CD14-positive monocyte (primary cell): ENCODE measurements at regions not wholly inside any gene's neighbourhood (a gene's known extent, or its start where the extent isn't known, plus 50 kb on each side); places are given as distances from the start of the nearest gene placed in this dataset.

Experiments used
- DNase-seq, 3 donors: peaks; one replicate each; pipeline ENCODE4 v3.0.0-alpha.2; 2011 to 2022
- H2AFZ ChIP-seq: 2 replicates; pipeline ENCODE4 v1.6.0; 2012; ENCODE audit warnings: mild to moderate bottlenecking, low read depth, low read length, inconsistent platforms; ENCODE audit not compliant: insufficient read depth, poor library complexity, severe bottlenecking
- H3K27ac ChIP-seq, 2 donors: 1 replicate in 1 of 2; 2 replicates in 1 of 2; pipeline ENCODE4 v1.5.1; 2012 to 2013; ENCODE audit warnings: low read length in 2 of 2, control low read depth in 1 of 2, inconsistent platforms in 1 of 2, low read depth in 1 of 2, mild to moderate bottlenecking in 1 of 2
- H3K27me3 ChIP-seq, 2 donors: one replicate each; pipeline versions ENCODE4 v1.6.0 to v1.6.1; 2011 to 2013; ENCODE audit warnings: low read length in 2 of 2; ENCODE audit not compliant: control insufficient read depth in 2 of 2, insufficient read depth in 2 of 2
- H3K36me3 ChIP-seq, 2 donors: replicated peaks in 1 of 2; 1 replicate in 1 of 2; 2 replicates in 1 of 2; pipeline versions ENCODE4 v1.5.1 to v1.6.1; 2012 to 2013; ENCODE audit warnings: low read length in 2 of 2, control low read depth in 1 of 2, inconsistent platforms in 1 of 2, mild to moderate bottlenecking in 1 of 2; ENCODE audit not compliant: insufficient read depth in 2 of 2, control insufficient read depth in 1 of 2
- H3K4me1 ChIP-seq, 2 donors: 1 replicate in 1 of 2; 2 replicates in 1 of 2; pipeline versions ENCODE4 v1.5.1 to v1.6.1; 2012 to 2013; ENCODE audit warnings: low read length in 2 of 2, control low read depth in 1 of 2, inconsistent platforms in 1 of 2, mild to moderate bottlenecking in 1 of 2, moderate library complexity in 1 of 2; ENCODE audit not compliant: insufficient read depth in 2 of 2, control insufficient read depth in 1 of 2
- H3K4me2 ChIP-seq: replicated peaks from 2 replicates; pipeline ENCODE3; 2012; ENCODE audit warnings: low read length, moderate library complexity, mild to moderate bottlenecking; ENCODE audit not compliant: poor library complexity, severe bottlenecking; ENCODE audit errors: extremely low read depth
- H3K4me3 ChIP-seq, 3 experiments: fragments of 200-600 bp in 1 of 3; sonication (generic) in 1 of 3; replicated peaks in 1 of 3; 1 replicate in 2 of 3; 2 replicates in 1 of 3; pipeline ENCODE4 v1.5.1; 2011 to 2013; ENCODE audit warnings: low read length in 3 of 3, mild to moderate bottlenecking in 3 of 3, control low read depth in 2 of 3, low read depth in 2 of 3, inconsistent platforms in 1 of 3, moderate library complexity in 1 of 3
- H3K79me2 ChIP-seq: 2 replicates; pipeline ENCODE4 v1.6.0; 2012; ENCODE audit warnings: mild to moderate bottlenecking, control low read depth, inconsistent platforms, low read length, moderate library complexity; ENCODE audit not compliant: insufficient read depth
- H3K9ac ChIP-seq: 2 replicates; pipeline ENCODE4 v1.6.0; 2017; ENCODE audit warnings: low read length, mild to moderate bottlenecking; ENCODE audit not compliant: insufficient read depth, poor library complexity, severe bottlenecking
- H3K9me3 ChIP-seq, 2 donors: replicated peaks in 1 of 2; 1 replicate in 1 of 2; 2 replicates in 1 of 2; pipeline versions ENCODE4 v1.5.1 to v1.6.1; 2012 to 2013; ENCODE audit warnings: low read length in 2 of 2, control low read depth in 1 of 2; ENCODE audit not compliant: control insufficient read depth in 1 of 2, insufficient read depth in 1 of 2
- H4K20me1 ChIP-seq: 2 replicates; pipeline ENCODE4 v1.6.0; 2012; ENCODE audit warnings: mild to moderate bottlenecking, low read length, control low read depth, moderate library complexity; ENCODE audit not compliant: insufficient read depth
- H3K27ac Mint-ChIP-seq, 7 donors: one replicate each; pipeline ENCODE4 v1.8.0; 2020; ENCODE audit warnings: mild to moderate bottlenecking in 7 of 7, mixed read lengths in 7 of 7, moderate library complexity in 6 of 7, inconsistent platforms in 2 of 7
- H3K27me3 Mint-ChIP-seq, 3 donors: one replicate each; pipeline ENCODE4 v1.8.0; 2021 to 2022; ENCODE audit warnings: low read depth in 3 of 3, mild to moderate bottlenecking in 3 of 3, mixed read lengths in 3 of 3, moderate library complexity in 3 of 3, inconsistent platforms in 1 of 3
- H3K36me3 Mint-ChIP-seq, 2 donors: one replicate each; pipeline ENCODE4 v1.8.0; 2020; ENCODE audit warnings: mixed read lengths in 2 of 2, inconsistent platforms in 1 of 2, mild to moderate bottlenecking in 1 of 2
- H3K4me1 Mint-ChIP-seq: one replicate; pipeline ENCODE4 v1.8.0; 2020; ENCODE audit warnings: mild to moderate bottlenecking, mixed read lengths
- H3K4me3 Mint-ChIP-seq, 2 donors: one replicate each; pipeline ENCODE4 v1.8.0; 2020; ENCODE audit warnings: mild to moderate bottlenecking in 2 of 2, mixed read lengths in 2 of 2, moderate library complexity in 1 of 2
- H3K9me3 Mint-ChIP-seq, 7 donors: one replicate each; pipeline ENCODE4 v1.8.0; 2020 to 2022; ENCODE audit warnings: mixed read lengths in 7 of 7, mild to moderate bottlenecking in 6 of 7, moderate library complexity in 6 of 7, inconsistent platforms in 2 of 7
- WGBS: methylation state at CpG from one replicate; pipeline ENCODE4 v1.1.5; 2013; ENCODE audit warnings: missing lambda C conversion rate; ENCODE audit not compliant: insufficient coverage; 5-methylcytosine and 5-hydroxymethylcytosine counted together
- intact Hi-C, 2 donors: fragments of 100-400 bp; cut with micrococcal nuclease; formaldehyde crosslinking; loops; one replicate each; pipeline versions ENCODE4 v1.15.0 to v1.15.1; 2023
- TF ChIP-seq, protein P1 (sequence below): fragments of 200-600 bp; IDR thresholded peaks from one replicate; pipeline ENCODE4 v1.8.0; 2022; ENCODE audit warnings: antibody characterized with exemption, mild to moderate bottlenecking

DNA sequence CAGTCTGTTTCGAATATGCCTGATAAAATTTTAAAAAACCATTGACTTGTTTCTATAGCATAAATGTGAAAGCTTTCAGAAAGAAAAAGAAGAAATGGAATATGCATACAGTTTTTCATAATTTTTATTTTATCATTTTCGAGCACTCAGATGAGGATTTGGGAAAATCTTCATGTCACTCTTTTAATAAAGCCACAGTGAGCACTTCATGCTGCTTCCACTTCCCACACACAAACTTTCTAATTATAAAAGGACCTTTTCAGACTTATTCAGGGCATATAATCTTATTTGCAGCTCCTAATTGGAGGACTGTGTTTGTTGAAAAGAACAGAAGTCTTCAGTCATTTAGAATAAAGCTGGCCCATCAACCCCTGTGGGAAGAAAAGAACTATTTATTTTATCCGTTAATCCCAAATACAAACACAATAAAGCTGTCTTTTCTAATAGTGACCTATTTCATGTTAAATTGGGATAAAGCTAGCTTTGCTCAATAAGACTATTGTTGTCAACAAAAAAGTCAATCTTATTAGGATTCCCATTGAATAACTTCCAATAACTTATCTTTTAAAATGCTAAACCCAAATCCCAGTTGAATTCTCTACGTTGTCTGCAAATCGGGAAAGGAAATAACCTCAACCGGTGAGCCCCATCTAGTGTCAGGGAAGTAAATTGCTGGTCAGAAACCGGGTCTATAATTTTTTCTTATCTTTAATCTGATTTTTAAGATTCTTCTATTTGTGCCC lies 211.5 kb downstream of the PDGFRA start:
- H3K27ac ChIP-seq: peak overlapping the region in 1 of 2 donors; percentile 6
- Mint-ChIP-seq H3K27ac (peak overlapping the region in 2 of 7 donors; percentile 11 to 39), H3K27me3 (peaks cover 0 to 5% (median 2%) of the 10 kb centered on the region in 3 donors), H3K4me1 (peaks cover 11% of the 10 kb centered on the region), H3K9me3 (no peaks in the 10 kb centered on the region), H3K4me3 (no peak overlapping the region), H3K36me3 (no peaks in the 10 kb centered on the region)
- no peak overlapping the region for H3K9ac ChIP-seq
- intact Hi-C loops: loop anchor here (10.0 kb wide), 2 partner anchors 116 to 126 kb away; no protein-coding TSS in a partner anchor
- no peaks in the 10 kb centered on the region for H3K36me3 ChIP-seq
- H3K4me1 ChIP-seq: peaks cover 7 to 14% of the 10 kb centered on the region in 2 donors
- WGBS: no CpG with 5 or more reads among the region's 7 CpGs
- no peaks in the 10 kb centered on the region for H4K20me1 ChIP-seq
- peak in 1 of 3 donors; percentile 30 for DNase-seq
- no peak overlapping the region for H3K4me2 ChIP-seq
- H3K27me3 ChIP-seq: peaks cover 0 to 7% of the 10 kb centered on the region in 2 donors
- no peaks in the 10 kb centered on the region for H3K79me2 ChIP-seq
- H3K9me3 ChIP-seq: no peaks in the 10 kb centered on the region
- no peak overlapping the region for H3K4me3 ChIP-seq
- H2AFZ ChIP-seq: no peak overlapping the region
- TF ChIP-seq, protein P1, sequence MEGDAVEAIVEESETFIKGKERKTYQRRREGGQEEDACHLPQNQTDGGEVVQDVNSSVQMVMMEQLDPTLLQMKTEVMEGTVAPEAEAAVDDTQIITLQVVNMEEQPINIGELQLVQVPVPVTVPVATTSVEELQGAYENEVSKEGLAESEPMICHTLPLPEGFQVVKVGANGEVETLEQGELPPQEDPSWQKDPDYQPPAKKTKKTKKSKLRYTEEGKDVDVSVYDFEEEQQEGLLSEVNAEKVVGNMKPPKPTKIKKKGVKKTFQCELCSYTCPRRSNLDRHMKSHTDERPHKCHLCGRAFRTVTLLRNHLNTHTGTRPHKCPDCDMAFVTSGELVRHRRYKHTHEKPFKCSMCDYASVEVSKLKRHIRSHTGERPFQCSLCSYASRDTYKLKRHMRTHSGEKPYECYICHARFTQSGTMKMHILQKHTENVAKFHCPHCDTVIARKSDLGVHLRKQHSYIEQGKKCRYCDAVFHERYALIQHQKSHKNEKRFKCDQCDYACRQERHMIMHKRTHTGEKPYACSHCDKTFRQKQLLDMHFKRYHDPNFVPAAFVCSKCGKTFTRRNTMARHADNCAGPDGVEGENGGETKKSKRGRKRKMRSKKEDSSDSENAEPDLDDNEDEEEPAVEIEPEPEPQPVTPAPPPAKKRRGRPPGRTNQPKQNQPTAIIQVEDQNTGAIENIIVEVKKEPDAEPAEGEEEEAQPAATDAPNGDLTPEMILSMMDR: peak; percentile 68

DNA sequence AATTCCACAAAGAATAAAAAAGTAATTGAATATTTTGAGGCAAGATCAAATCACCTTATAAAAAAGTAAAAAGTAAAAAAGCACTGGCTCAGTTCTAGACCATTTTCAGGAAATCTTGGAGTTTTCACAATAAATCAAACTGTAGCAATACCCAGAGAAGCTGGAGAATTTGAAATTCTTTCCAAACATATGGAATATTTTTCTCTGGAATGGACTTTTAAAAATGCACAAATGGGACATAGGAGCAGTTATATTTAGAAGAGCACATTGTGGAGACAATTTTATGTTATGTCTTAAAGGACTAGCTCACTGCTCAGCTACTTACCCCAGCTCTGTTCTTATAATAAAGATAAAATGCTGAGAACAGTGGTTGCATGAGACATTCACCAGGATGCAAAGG lies 211.9 kb upstream of the KIT start:
- H3K36me3 ChIP-seq: no peaks in the 10 kb centered on the region
- Mint-ChIP-seq H3K9me3 (peaks cover 9 to 28% (median 14%) of the 10 kb centered on the region in 7 donors), H3K27me3 (peaks cover 0 to 3% (median 0%) of the 10 kb centered on the region in 3 donors), H3K36me3 (no peaks in the 10 kb centered on the region), H3K27ac (no peak overlapping the region), H3K4me3 (no peak overlapping the region), H3K4me1 (no peaks in the 10 kb centered on the region)
- TF ChIP-seq, protein P1: no peak
- peaks cover 0 to under 1% of the 10 kb centered on the region in 2 donors for H3K4me1 ChIP-seq
- no peak overlapping the region for H3K27ac ChIP-seq
- no peak overlapping the region for H3K4me3 ChIP-seq
- H3K79me2 ChIP-seq: no peaks in the 10 kb centered on the region
- no peak for DNase-seq
- no peaks in the 10 kb centered on the region for H4K20me1 ChIP-seq
- intact Hi-C loops: loop anchor here (10.0 kb wide), 2 partner anchors 121 to 131 kb away; no protein-coding TSS in a partner anchor
- H3K4me2 ChIP-seq: no peak overlapping the region
- no peak overlapping the region for H3K9ac ChIP-seq
- no peaks in the 10 kb centered on the region for H3K27me3 ChIP-seq
- peaks cover 11 to 17% of the 10 kb centered on the region in 2 donors for H3K9me3 ChIP-seq
- H2AFZ ChIP-seq: no peak overlapping the region
